Renal cortex interstitium (tissue), 11 donors: ENCODE measurements at regions not wholly inside any gene's neighbourhood (a gene's known extent, or its start where the extent isn't known, plus 50 kb on each side); places are given as distances from the start of the nearest gene placed in this dataset.

Source experiments
- DNase-seq, 11 donors: peaks; one replicate each; pipeline ENCODE4 v3.0.0-alpha.2; 2013; ENCODE audit warnings: low read depth in 9 of 11, low spot score in 4 of 11; ENCODE audit errors: extremely low read depth in 1 of 11

DNA sequence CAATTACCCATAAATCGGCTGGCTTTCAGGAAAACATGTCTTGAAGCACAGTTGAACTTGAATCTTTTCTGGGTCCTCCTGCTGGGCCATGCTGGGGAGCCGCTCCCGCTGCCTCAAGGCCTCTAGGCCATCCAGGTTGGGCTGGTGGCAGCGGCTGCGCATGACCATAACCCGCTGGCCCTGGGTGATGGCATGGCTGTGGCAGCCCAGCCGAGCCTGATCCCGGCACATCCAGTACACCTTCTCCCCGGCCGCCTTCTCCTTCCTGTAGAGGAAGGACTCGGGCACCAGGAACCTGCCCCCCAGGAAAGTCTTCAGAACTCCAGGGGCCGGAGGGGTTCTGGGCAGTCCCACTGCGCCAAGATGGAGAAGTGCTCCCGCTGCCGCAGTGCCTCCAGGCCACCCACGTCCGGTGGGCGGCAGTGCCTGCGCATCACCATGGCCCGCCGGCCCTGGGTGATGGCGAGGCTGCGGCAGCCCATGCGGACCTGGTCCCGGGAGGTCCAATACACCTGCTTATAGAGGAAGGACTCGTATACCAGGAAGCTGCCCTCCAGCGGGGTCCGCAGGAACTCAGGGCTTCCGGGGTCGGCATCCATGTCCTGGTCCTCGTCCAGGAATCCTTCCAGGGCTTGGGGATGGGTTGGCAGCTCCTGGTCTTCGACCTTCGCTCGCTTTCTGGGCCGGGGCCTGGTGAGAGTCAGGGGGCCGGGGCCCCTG is 84.3 kb upstream of the FXR1 start:
- no peak for DNase-seq

DNA sequence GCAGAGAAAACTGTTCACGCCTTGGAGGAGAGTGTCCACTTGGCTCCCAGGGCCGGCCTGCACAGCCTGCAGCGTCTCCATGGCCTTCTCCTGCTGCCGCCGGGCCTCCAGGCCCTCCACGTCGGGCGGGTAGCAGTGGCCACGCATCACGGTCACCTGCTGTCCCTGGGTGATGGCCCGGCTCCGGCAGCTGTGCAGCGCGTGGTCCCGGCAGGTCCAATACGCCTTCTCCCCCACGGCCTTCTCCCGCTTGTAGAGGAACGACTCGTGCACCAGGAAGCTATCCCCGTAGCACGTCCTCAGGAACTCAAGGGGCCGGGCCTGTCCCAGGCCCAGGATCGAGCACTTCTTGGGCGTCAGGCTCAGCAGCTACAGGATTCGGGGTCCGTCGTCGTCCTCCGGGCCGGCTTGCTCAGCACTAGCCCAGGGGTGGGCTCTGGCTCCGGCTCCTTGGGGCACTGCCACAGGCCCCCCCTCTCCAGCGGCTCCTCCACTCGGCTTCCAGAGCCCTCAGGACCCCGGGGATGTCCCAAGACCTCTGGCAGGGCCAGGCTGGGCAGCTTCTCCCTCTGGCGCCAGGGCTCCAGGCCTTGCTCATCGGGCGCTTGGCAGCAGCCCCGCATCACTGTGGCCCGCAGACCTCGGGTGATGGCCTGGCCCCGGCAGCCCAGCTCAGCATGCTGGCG is 83.6 kb upstream of the FXR1 start:
- no peak for DNase-seq

DNA sequence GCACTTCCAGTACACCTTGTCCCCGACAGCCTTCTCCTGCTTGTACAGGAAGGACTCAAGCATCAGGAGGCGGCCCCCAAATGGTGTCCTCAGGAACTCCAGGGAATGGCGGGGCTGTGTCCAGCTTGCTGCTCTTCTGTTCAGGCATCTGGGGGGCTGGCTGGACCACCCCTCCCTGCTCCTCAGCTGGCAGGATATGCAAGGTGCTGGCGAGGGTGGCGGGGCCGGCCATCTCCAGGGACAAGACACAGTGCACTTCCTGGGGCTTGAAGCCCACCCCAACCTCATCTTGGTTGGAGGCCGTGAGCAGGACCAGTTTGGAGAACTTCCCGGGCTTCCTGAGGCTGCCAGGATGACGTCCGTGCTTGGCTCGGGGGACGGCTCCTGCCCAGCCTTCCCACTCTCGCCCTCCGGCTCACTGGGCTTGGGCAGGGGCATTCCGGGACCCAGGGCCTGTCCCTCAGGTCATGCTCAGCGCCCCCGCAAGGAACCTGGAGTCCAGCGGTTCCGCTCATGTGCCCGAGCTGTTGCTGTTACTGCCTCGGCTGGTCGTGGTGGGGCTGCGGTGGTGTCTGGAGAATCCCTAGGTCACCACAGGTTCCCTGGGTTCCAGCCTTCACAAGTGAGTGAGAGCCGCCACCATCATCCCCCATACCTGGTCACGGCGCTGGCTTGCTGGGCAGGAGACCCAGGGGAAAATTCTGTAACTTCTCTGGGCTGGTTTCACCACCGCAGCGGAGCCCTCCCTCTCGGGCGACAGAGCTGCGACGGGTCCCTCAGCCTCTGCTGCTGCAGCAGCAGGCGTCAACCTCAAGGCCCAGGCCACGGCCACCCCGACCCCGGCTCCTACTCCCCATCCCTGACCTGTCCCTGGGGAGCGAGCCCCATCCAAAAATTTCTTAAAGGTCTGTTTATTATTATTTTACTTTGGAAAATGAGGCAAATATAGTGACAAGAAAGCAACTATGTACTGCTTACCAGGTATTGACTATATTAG is 82.8 kb upstream of the FXR1 start:
- DNase-seq: no peak

DNA sequence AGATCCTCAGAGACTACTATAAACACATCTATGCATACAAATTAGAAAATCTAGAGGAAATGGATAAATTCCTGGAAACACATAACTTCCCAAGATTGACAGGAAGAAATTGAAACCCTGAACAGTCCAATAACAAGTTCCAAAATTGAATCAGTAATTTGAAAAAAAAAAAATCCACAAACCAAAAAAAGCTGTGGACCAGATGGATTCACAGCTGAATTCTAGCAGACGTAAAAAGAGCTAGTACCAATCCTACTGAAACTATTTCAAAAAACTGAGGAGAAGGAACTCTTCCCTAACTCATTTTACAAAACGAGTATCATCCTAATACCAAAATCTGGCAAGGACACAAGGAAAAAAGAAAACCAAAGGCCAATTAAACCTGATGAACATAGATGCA is 77.0 kb upstream of the FXR1 start:
- no peak for DNase-seq

DNA sequence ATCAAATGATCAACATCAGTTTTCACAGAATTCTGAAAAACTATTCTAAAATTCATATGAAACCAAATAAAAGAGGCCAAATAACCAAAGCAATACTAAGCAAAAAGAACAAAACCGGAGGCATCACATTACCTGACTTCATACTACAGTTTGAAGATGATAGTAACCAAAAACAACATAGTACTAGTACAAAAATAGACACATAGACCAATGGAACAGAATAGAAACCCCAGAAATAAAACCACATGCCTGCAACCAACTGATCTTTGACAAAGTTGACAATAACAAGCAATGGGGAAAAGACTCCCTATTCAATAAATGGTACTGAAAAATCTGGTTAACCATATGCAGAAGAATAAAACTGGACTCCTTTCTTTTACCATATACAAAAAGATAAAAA is 75.7 kb upstream of the FXR1 start:
- DNase-seq: no peak

DNA sequence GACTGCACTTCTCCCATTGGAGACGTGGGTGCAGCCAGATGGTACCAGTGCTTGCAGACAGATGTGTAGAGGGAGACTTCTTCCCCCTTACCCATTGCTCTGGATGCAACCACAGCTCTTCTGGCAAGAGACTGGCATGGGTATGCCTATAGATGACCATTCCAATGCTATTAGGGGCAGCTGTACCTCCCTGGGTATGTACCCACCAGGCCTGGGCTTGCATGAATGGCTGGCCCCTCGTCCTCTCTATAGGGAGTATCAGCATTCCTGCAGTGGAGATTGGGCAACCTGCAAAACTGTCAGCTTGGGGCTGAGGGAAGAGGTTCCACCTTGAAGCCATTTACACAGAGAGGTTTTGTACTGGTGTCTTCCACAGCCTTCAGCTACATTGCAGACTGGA is 57.6 kb upstream of the FXR1 start:
- DNase-seq: no peak

DNA sequence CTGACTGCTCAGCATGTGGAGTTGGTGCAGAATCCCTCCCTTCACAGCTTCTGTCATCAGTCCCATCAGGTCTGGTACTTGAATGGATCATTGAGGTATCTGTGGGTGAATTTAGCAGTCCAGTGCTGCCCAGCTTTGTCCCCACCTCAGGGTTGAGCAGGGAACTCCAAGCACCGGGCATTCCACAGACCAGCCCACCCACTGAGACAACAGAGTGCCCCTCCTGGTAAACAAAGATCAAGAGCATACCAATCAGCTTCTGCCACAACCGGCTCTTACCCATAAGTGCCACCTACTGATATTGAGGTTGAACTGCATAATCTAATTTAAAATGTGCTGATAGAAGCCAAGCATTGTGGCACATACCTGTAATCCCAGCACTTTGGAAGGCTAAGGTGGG is 57.1 kb upstream of the FXR1 start:
- no peak for DNase-seq

DNA sequence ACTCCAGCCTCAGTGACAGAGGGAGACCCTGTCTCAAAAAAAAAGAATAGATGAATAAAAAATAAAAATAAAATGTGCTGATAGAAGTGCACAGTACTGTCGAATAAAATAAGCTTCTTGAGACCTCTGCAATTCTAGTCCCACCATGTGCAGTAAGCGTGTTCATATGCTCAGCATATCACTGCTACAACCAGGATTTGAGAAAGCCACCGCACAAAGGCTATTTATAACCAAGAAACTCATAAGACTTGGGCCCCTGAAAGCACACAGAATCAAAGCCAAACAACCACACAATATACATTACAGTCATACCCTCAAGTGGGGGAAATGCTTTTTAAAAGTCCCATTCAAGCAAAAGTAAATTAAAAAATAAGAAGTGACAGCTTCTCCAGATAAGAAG is 56.5 kb upstream of the FXR1 start:
- DNase-seq: no peak

DNA sequence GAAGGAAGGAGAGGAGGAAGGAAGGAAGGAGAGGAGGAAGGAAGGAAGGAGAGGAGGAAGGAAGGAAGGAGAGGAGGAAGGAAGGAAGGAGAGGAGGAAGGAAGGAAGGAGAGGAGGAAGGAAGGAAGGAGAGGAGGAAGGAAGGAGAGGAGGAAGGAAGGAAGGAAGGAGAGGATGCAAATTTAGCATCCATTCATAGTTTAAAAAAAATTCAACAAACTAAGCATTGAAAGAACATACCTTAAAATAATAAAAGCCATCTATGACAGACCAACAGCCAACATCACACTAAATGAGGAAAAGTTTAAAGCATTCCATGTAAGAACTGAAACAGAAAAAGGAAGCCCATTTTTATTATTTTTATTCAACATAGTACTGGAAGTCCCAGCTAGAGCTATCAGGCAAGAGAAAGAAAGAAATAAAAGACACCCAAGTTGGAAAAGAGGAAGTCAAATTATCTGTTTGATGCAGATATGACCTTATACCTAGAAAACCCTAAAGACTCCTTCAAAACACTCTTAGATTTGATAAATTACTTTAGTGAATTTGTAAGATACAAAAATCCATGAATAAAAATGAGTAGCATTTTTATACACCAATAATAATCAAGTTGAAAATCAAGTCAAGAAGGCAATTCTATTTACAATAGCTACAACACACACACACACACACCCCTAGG is 52.2 kb upstream of the FXR1 start:
- DNase-seq: no peak
